ENCODE measurements at regions not wholly inside any gene's neighbourhood (a gene's known extent, or its start where the extent isn't known, plus 50 kb on each side); places are given as distances from the start of the nearest gene placed in this dataset.
A peak's percentile ranks its signal among the peaks of the same experiment; 100 is the strongest.

- no peak overlapping the region for H3K4me3 ChIP-seq (replicated peaks in 1 of 2; ENCODE audit: low read depth in 2 of 2, low read length in 2 of 2)
- TF ChIP-seq CTCF (IDR thresholded peaks at IDR 0.05; ENCODE audit: low read depth, low read length) = no peak
- DNase-seq (ENCODE audit: low read depth in 2 of 2) = no peak
Measured at GRCh38 chrX:39716401-39716800, 381.4 kb downstream of the BCOR start.

DNA sequence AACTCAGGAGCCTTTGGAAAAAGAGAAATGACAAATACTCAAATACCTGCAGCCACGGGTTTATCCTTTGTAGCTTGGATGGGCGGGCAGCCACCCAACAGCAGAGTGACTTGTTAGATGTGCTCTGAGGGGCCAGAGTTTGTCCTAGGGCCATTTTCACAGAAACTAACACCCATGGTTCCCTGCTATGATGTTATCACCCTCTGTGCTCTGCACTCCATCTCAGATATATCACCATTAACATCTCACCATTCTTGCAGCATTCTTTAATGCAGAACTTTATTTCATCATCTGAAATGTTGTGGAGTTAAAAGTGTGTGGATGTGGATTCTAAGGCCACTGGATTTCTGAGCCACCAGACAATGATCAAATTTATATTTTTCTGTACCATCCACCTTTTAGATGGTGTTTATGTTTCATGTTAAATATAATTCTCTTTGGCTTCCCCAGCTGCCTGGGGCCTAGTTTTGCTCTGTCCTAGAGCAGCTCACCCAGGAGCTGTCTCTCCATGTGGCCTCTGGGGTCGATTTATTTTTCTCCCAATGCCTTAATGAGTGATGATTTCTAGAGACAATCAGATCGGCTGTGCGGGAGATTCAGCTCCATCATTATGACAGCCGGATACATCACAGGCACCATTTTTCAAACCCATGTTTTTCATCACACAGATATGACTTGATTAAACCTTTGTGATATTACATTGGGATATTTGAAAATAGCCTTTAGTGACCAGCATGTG is 380.8 kb downstream of the BCOR start:
- DNase-seq (ENCODE audit: low read depth in 2 of 2) = no peak
- no peak overlapping the region for H3K4me3 ChIP-seq (replicated peaks in 1 of 2; ENCODE audit: low read depth in 2 of 2, low read length in 2 of 2)
- no peak for TF ChIP-seq CTCF (IDR thresholded peaks at IDR 0.05; ENCODE audit: low read depth, low read length)

- DNase-seq (ENCODE audit: low read depth in 2 of 2) = no peak
- no peak for TF ChIP-seq CTCF (IDR thresholded peaks at IDR 0.05; ENCODE audit: low read depth, low read length)
Measured at GRCh38 chrX:39718981-39719380, 378.8 kb downstream of the BCOR start.

DNA sequence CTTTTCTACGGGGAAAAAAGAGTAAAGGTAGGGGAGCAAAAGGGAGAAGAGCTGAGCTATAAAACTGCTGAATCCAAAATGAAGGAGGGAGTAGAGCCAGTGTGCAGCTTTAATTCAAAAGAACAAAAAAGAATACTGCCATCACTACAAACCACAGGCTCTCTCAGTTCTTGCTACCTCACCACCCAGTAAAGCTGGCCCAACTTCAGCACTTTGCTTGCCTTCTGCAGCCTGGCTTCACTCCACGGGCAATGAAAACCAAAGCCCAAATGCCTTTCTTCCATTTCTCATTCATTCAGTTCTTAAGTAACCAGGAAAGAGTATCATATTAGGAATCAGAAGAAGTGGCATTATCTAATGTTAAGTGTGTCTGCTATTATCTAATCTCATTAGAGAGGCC is 376.8 kb downstream of the BCOR start:
- no peak overlapping the region for H3K4me3 ChIP-seq (replicated peaks in 1 of 2; ENCODE audit: low read depth in 2 of 2, low read length in 2 of 2)
- TF ChIP-seq CTCF (IDR thresholded peaks at IDR 0.05; ENCODE audit: low read depth, low read length) = no peak
- peak in 1 of 2 donors; percentile 22 for DNase-seq (ENCODE audit: low read depth in 2 of 2)

More at GRCh38 chrX:39718981-39719380, 378.8 kb downstream of the BCOR start:
- H3K4me3 ChIP-seq (replicated peaks in 1 of 2; ENCODE audit: low read depth in 2 of 2, low read length in 2 of 2) = no peak overlapping the region

DNA sequence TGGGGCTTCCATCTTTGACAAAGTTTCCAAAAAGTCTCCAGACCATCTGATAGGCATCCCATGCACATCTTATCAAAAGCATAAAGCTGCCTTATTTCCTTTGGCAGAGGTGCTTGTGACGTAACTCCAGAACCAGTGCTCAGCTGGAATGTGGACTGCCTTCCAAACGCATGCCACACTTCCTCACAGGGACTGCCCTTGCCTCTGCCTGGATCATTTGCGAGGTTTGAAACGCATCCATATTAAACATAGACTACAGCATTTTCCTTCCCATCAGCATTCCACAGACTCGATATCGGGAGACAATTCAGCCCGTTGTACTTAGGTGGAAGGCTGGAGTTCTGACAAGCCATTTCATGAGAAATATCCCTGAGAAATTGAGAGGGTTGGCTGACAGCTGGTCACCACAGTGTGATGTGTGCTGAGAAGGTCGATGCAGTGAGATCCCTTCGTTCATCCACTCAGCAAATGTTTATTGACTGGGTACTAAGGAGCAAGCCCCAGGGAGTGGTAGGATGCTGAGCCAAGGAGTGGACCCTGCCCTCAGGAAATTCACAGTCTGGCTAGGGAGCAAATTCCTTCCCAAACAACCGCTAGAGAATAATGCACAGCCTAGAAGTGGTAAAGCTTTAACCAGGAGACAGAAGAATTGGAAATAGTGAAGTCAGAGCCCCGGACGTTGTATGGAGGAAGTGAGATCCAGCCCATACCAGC is 376.0 kb downstream of the BCOR start:
- no peak overlapping the region for H3K4me3 ChIP-seq (replicated peaks in 1 of 2; ENCODE audit: low read depth in 2 of 2, low read length in 2 of 2)
- TF ChIP-seq CTCF (IDR thresholded peaks at IDR 0.05; ENCODE audit: low read depth, low read length) = no peak
- peak; percentile 48 to 77 for DNase-seq (ENCODE audit: low read depth in 2 of 2)

DNA sequence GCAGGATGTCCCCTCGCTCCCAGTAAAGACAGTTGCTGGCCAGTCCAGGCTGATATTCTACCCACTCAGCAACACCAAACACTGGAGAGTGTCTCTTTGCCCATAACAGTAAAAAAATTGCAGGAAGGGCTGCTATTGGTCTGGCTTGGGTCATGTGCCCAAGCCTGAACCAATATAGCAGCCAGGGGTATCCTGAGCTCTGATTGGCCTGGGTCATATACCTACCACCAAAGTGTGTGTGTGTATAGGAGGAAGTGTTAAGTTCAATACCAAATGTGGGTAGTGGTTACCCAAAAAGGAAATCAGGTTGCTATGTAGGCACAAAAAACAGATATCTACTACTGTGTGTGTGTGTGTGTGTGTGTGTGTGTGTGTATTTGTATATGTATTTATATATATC is 373.2 kb downstream of the BCOR start:
- TF ChIP-seq CTCF (IDR thresholded peaks at IDR 0.05; ENCODE audit: low read depth, low read length) = no peak
- DNase-seq (ENCODE audit: low read depth in 2 of 2) = no peak
- no peak overlapping the region for H3K4me3 ChIP-seq (replicated peaks in 1 of 2; ENCODE audit: low read depth in 2 of 2, low read length in 2 of 2)

Measured in cardiac fibroblast (primary cell).